Tibial nerve (tissue), 4 donors: ENCODE measurements at regions not wholly inside any gene's neighbourhood (a gene's known extent, or its start where the extent isn't known, plus 50 kb on each side); places are given as distances from the start of the nearest gene placed in this dataset.

Source experiments
- DNase-seq, 2 donors: peaks; one replicate each; pipeline ENCODE4 v3.0.0-alpha.2; 2019; ENCODE audit warnings: low spot score in 2 of 2
- H3K27ac ChIP-seq, 4 donors: fragments of 200-600 bp; sonication (generic) in 3 of 4; one replicate each; pipeline ENCODE4 v1.5.1; 2017 to 2019; ENCODE audit warnings: mild to moderate bottlenecking in 1 of 4
- H3K27me3 ChIP-seq, 2 donors: fragments of 200-600 bp; sonication (generic) in 1 of 2; one replicate each; pipeline versions ENCODE4 v1.5.1 to v1.6.0; 2017 to 2019
- H3K36me3 ChIP-seq, 3 donors: fragments of 200-600 bp; sonication (generic); one replicate each; pipeline ENCODE4 v1.5.1; 2018 to 2019
- H3K4me1 ChIP-seq, 4 donors: fragments of 200-600 bp; sonication (generic) in 3 of 4; one replicate each; pipeline ENCODE4 v1.5.1; 2017 to 2019
- H3K4me3 ChIP-seq, 4 donors: fragments of 200-600 bp; sonication (generic) in 3 of 4; one replicate each; pipeline ENCODE4 v1.5.1; 2017 to 2019; ENCODE audit warnings: mild to moderate bottlenecking in 1 of 4, moderate library complexity in 1 of 4
- H3K9me3 ChIP-seq, 4 donors: fragments of 200-600 bp; sonication (generic) in 3 of 4; one replicate each; pipeline ENCODE4 v1.5.1; 2017 to 2019
- EP300 ChIP-seq, 2 donors: sonication (generic); formaldehyde crosslinking; IDR thresholded peaks; one replicate each; pipeline ENCODE4 v1.6.1; 2017; ENCODE audit warnings: antibody characterized with exemption in 2 of 2, mild to moderate bottlenecking in 1 of 2
- POLR2A ChIP-seq, 2 donors: fragments of 450-650 bp; IDR thresholded peaks; one replicate each; pipeline ENCODE4 v1.6.1; 2017; ENCODE audit warnings: antibody characterized with exemption in 2 of 2, mild to moderate bottlenecking in 2 of 2, moderate library complexity in 2 of 2
- WGBS, 2 donors: methylation state at CpG; one replicate each; pipeline ENCODE4 v1.1.5; 2018; 5-methylcytosine and 5-hydroxymethylcytosine counted together
- TF ChIP-seq, protein P1 (sequence below), 5 experiments: fragments of 200-600 bp in 3 of 5; fragments of 450-650 bp in 2 of 5; sonication (generic) in 3 of 5; IDR thresholded peaks; one replicate each; pipeline ENCODE4 v1.5.1; 2016 to 2019; ENCODE audit warnings: antibody characterized with exemption in 5 of 5, mild to moderate bottlenecking in 3 of 5, moderate library complexity in 2 of 5

DNA sequence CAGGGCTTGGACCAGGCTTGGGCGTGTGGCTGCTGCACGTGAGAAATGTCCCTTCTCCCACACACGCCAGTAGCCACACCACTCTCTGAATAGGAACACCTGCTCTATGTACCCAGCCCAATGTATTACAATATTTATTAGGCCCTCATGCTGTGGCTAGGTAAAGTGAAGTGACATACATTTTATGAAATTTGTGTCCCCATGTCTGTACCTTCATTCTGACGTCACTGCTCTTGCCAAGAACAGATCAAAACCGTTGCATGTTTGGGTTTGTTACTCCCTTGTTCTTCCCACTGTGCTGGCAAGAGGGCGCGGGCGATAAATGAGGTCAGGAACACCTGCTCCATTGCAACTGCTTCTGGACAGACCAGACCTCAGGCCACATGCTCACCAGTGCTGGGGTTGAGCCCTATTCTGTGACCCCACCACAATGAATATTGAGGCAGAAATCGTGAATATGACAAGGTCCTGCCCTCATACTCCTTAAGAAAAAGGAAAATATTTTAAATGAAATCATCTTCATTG lies 436.4 kb upstream of the SALL3 start:
- H3K27ac ChIP-seq: peak overlapping the region in 2 of 4 donors; percentile 63 to 70
- no peaks in the 10 kb centered on the region for H3K36me3 ChIP-seq
- WGBS, 2 donors: 86 to 87% methylated on average over 9 of the region's 9 CpGs
- peaks cover 0 to 41% (median 19%) of the 10 kb centered on the region in 4 donors for H3K4me1 ChIP-seq
- no peak overlapping the region for H3K4me3 ChIP-seq
- no peak for DNase-seq
- TF ChIP-seq EP300 (IDR thresholded peaks at IDR 0.05) (no peak), POLR2A (IDR thresholded peaks at IDR 0.05) (no peak)
- TF ChIP-seq, protein P1, sequence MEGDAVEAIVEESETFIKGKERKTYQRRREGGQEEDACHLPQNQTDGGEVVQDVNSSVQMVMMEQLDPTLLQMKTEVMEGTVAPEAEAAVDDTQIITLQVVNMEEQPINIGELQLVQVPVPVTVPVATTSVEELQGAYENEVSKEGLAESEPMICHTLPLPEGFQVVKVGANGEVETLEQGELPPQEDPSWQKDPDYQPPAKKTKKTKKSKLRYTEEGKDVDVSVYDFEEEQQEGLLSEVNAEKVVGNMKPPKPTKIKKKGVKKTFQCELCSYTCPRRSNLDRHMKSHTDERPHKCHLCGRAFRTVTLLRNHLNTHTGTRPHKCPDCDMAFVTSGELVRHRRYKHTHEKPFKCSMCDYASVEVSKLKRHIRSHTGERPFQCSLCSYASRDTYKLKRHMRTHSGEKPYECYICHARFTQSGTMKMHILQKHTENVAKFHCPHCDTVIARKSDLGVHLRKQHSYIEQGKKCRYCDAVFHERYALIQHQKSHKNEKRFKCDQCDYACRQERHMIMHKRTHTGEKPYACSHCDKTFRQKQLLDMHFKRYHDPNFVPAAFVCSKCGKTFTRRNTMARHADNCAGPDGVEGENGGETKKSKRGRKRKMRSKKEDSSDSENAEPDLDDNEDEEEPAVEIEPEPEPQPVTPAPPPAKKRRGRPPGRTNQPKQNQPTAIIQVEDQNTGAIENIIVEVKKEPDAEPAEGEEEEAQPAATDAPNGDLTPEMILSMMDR (IDR thresholded peaks at IDR 0.05): no peak
- H3K9me3 ChIP-seq: no peaks in the 10 kb centered on the region
- no peaks in the 10 kb centered on the region for H3K27me3 ChIP-seq

DNA sequence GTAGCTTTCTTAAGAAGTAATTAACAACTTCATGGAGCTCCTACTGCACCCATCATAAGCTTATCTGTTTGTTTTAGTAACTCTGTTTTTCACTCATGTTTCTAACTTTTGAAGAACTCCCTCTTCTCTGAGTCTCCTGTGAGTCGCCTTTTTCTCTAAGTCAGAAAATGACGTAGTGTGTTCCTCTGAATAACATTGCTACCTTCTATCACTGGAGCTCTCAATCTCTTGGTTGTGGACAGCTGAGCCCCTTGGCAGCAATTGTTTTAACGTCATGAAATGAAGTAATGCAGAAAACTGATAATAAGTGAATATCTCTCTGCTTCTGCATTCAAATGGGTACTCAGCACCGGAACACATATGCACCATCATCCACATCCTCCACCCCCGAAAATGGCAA lies 433.3 kb upstream of the SALL3 start:
- WGBS, 2 donors: 60 to 69% methylated on average over 5 of the region's 5 CpGs
- H3K27me3 ChIP-seq: no peaks in the 10 kb centered on the region
- H3K4me3 ChIP-seq: no peak overlapping the region
- TF ChIP-seq POLR2A (IDR thresholded peaks at IDR 0.05) (no peak), EP300 (IDR thresholded peaks at IDR 0.05) (no peak)
- TF ChIP-seq, protein P1 (IDR thresholded peaks at IDR 0.05): no peak
- H3K4me1 ChIP-seq: peaks cover 0 to 20% (median 8%) of the 10 kb centered on the region in 4 donors
- H3K9me3 ChIP-seq: no peaks in the 10 kb centered on the region
- DNase-seq: no peak
- H3K36me3 ChIP-seq: no peaks in the 10 kb centered on the region
- H3K27ac ChIP-seq: no peak overlapping the region

DNA sequence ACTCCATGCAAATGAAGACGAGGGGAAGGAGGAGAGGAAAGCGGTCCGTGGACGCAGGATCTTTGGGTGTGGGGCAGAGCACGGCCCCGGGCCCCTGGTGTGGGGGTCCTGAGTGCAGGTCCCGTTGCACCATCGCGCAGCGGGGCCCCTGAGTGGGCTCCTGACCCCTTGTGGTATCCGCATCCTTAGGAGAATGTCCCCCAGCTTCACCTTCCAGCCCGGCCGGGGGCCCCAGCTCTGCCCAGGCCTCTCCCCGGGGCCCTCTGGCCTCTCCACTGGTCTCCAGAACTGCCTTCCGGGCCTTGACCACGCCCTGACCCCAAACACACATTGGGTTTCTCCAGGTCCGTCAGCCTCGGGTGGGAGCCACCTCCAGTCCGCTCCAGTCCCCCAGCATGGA lies 431.8 kb upstream of the SALL3 start:
- DNase-seq: no peak
- 88 to 93% methylated on average over 19 of the region's 19 CpGs for WGBS, 2 donors
- H3K9me3 ChIP-seq: no peaks in the 10 kb centered on the region
- peaks cover 0 to 5% (median 2%) of the 10 kb centered on the region in 4 donors for H3K4me1 ChIP-seq
- TF ChIP-seq POLR2A (IDR thresholded peaks at IDR 0.05) (no peak), EP300 (IDR thresholded peaks at IDR 0.05) (no peak)
- TF ChIP-seq, protein P1 (IDR thresholded peaks at IDR 0.05): no peak
- no peak overlapping the region for H3K4me3 ChIP-seq
- H3K27me3 ChIP-seq: no peaks in the 10 kb centered on the region
- no peaks in the 10 kb centered on the region for H3K36me3 ChIP-seq
- no peak overlapping the region for H3K27ac ChIP-seq

DNA sequence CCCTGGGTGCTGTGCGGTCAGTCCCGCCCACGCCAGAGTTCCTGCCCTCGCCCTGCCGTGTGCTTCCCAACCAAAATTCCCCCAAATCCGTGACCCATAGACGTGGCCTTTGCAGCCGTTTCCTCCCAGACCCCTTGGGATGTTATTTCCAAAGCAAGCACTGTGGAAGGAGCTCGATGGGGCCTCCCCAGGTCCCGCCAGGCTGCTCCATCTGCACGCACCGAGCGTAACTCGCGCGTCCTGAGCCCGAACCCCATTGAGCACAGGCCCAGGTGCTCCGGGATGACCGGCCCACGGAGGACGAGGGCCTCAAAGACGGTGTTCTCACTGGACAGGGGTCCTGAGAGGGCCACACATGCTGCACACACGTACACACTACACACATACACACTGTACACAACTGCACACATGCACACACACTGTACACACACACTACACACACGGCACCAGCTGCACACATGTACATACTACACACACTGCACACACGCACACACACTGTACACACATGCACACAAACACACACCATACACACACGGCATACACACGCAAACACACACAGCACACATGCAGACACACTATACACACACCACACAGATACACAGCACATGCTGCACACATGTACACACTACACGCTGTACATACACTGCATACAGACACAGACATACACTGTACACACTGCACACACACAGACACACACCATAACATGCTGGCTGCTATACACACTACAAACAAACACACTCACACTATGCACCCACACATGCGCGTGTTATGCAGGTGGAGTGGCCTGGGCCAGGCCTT lies 431.2 kb upstream of the SALL3 start:
- H3K9me3 ChIP-seq: no peaks in the 10 kb centered on the region
- WGBS, 2 donors: 91 to 93% methylated on average over 30 of the region's 30 CpGs
- no peak for TF ChIP-seq POLR2A (IDR thresholded peaks at IDR 0.05)
- H3K4me1 ChIP-seq: no peaks in the 10 kb centered on the region
- no peak overlapping the region for H3K27ac ChIP-seq
- H3K27me3 ChIP-seq: no peaks in the 10 kb centered on the region
- no peaks in the 10 kb centered on the region for H3K36me3 ChIP-seq
- H3K4me3 ChIP-seq: no peak overlapping the region
- DNase-seq: no peak

DNA sequence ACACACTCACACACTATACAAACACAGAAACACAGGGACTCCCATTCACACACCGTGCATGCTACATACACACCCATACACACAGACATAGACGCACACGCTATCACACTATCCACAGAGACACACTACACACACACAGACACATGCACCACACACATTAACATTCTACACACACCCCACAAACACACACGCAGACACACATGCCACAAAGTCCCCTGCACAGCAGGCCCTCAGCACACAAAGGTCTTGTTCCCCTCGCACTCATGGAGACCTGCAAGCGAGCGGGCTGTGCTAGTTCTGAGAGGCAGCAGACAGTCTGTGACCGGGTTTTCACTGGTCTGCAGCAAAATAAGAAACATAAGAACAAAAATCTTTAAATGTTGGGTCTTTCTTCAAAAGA lies 429.6 kb upstream of the SALL3 start:
- H3K4me3 ChIP-seq: no peak overlapping the region
- DNase-seq: no peak
- peaks cover 0 to 14% (median 2%) of the 10 kb centered on the region in 4 donors for H3K9me3 ChIP-seq
- WGBS, 2 donors: 66 to 69% methylated on average over 8 of the region's 8 CpGs
- H3K27ac ChIP-seq: no peak overlapping the region
- H3K36me3 ChIP-seq: no peaks in the 10 kb centered on the region
- H3K4me1 ChIP-seq: no peaks in the 10 kb centered on the region
- TF ChIP-seq EP300 (IDR thresholded peaks at IDR 0.05): no peak
- TF ChIP-seq, protein P1 (IDR thresholded peaks at IDR 0.05): no peak
- TF ChIP-seq POLR2A (IDR thresholded peaks at IDR 0.05): no peak
- no peaks in the 10 kb centered on the region for H3K27me3 ChIP-seq
